DOHH2 (cell line): ENCODE measurements at regions not wholly inside any gene's neighbourhood (a gene's known extent, or its start where the extent isn't known, plus 50 kb on each side); places are given as distances from the start of the nearest gene placed in this dataset.

Experiments
- H3F3A ChIP-seq: fragments of 200-600 bp; sonication (generic), shearing (Covaris generic); 2 replicates; pipeline ENCODE4 v1.6.0; 2016; ENCODE audit warnings: antibody characterized with exemption, mild to moderate bottlenecking; ENCODE audit not compliant: control insufficient read depth, insufficient read depth
- H3K27ac ChIP-seq: fragments of 200-600 bp; sonication (generic); 2 replicates; pipeline ENCODE4 v1.5.1; 2014; ENCODE audit warnings: low read depth, mild to moderate bottlenecking, low read length, moderate library complexity
- H3K27me3 ChIP-seq: fragments of 200-600 bp; sonication (generic); 2 replicates; pipeline ENCODE4 v1.6.1; 2014; ENCODE audit warnings: mild to moderate bottlenecking, low read length, mixed read lengths; ENCODE audit not compliant: control insufficient read depth
- H3K36me3 ChIP-seq: fragments of 200-600 bp; sonication (generic); 2 replicates; pipeline ENCODE4 v1.6.1; 2014; ENCODE audit warnings: mild to moderate bottlenecking, low read length, moderate library complexity, mixed read lengths; ENCODE audit not compliant: control insufficient read depth
- H3K4me1 ChIP-seq: fragments of 200-600 bp; sonication (generic); 2 replicates; pipeline ENCODE4 v1.6.1; 2014; ENCODE audit warnings: mild to moderate bottlenecking, low read length, mixed read lengths; ENCODE audit not compliant: control insufficient read depth
- H3K4me2 ChIP-seq: fragments of 200-600 bp; sonication (generic); 2 replicates; pipeline ENCODE4 v1.6.0; 2014; ENCODE audit warnings: mild to moderate bottlenecking, low read length, moderate library complexity
- H3K4me3 ChIP-seq: fragments of 200-600 bp; sonication (generic); 2 replicates; pipeline ENCODE4 v1.5.1; 2014; ENCODE audit warnings: mild to moderate bottlenecking, low read length, mixed read lengths
- H3K79me2 ChIP-seq: fragments of 200-600 bp; sonication (generic); 2 replicates; pipeline ENCODE4 v1.6.1; 2014; ENCODE audit warnings: mild to moderate bottlenecking, low read length, mixed read lengths; ENCODE audit not compliant: control insufficient read depth
- H3K9me2 ChIP-seq: fragments of 200-600 bp; sonication (generic); replicated peaks from 2 replicates; pipeline ENCODE4 v1.6.1; 2014; ENCODE audit warnings: mild to moderate bottlenecking, low read length, mixed read lengths; ENCODE audit not compliant: control insufficient read depth
- H3K9me3 ChIP-seq: fragments of 200-600 bp; sonication (generic); 2 replicates; pipeline ENCODE4 v1.6.1; 2014; ENCODE audit warnings: antibody characterized with exemption, low read length, mixed read lengths; ENCODE audit not compliant: control insufficient read depth, insufficient read depth
- H4K20me1 ChIP-seq: fragments of 200-600 bp; sonication (generic); 2 replicates; pipeline ENCODE4 v1.6.0; 2014; ENCODE audit warnings: low read depth, mild to moderate bottlenecking, antibody characterized with exemption, low read length, moderate library complexity; ENCODE audit not compliant: control insufficient read depth, insufficient read depth
- CTCF ChIP-seq: fragments of 200-600 bp; sonication (generic); IDR thresholded peaks from one replicate; pipeline ENCODE4 v1.5.1; 2014; ENCODE audit warnings: antibody characterized with exemption, mild to moderate bottlenecking, low read depth, low read length; ENCODE audit not compliant: poor library complexity, severe bottlenecking
- EZH2phosphoT487 ChIP-seq: fragments of 200-600 bp; sonication (generic); IDR thresholded peaks from 2 replicates; pipeline ENCODE4 v1.6.1; 2017; ENCODE audit warnings: borderline replicate concordance, mild to moderate bottlenecking, antibody characterized with exemption, low read length, moderate library complexity, mixed read lengths

- no peaks in the 10 kb centered on the region for H3K4me1 ChIP-seq
- no peaks in the 10 kb centered on the region for H3K9me3 ChIP-seq
Measured at GRCh38 chr3:103137830-103138229, 703.0 kb downstream of the ZPLD1 start.

DNA sequence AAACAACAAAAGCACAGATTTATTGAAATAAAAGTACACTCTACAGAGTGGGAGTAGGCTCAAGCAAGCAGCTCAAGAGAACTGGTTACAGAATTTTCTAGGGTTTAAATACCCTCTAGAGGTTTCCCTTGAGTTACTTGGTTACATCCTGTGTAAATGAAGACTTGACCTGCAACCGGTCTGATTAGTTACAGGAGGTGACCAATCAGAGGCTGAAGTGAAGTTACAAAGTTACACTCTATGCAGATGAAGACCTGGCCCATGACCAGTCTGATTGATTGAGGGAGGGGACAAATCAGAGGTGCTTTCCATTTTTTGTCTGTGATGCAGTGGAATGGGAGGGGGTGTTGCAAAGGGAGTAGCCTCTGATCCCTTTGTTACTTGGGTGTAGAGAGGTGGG, 723.4 kb downstream of the ZPLD1 start:
- Histone ChIP-seq H3K4me3 (no peak overlapping the region), H3K36me3 (no peaks in the 10 kb centered on the region), H3F3A (no peaks in the 10 kb centered on the region), H3K9me3 (no peaks in the 10 kb centered on the region), H4K20me1 (no peaks in the 10 kb centered on the region), H3K79me2 (no peaks in the 10 kb centered on the region), H3K4me2 (no peak overlapping the region), H3K27me3 (no peaks in the 10 kb centered on the region), H3K9me2 (no peaks in the 10 kb centered on the region), H3K4me1 (no peaks in the 10 kb centered on the region), H3K27ac (no peak overlapping the region)
- TF ChIP-seq CTCF, result no peak
- TF ChIP-seq EZH2phosphoT487, result no peak

More at GRCh38 chr3:103137830-103138229, 703.0 kb downstream of the ZPLD1 start:
- H3F3A ChIP-seq, result no peaks in the 10 kb centered on the region
- H4K20me1 ChIP-seq, result no peaks in the 10 kb centered on the region
- no peak overlapping the region for H3K27ac ChIP-seq
- H3K79me2 ChIP-seq, result no peaks in the 10 kb centered on the region
- H3K4me2 ChIP-seq, result no peak overlapping the region
- H3K36me3 ChIP-seq, result no peaks in the 10 kb centered on the region
- TF ChIP-seq EZH2phosphoT487, result no peak
- no peak for TF ChIP-seq CTCF
- H3K27me3 ChIP-seq, result no peaks in the 10 kb centered on the region
- H3K4me3 ChIP-seq, result no peak overlapping the region
- no peaks in the 10 kb centered on the region for H3K9me2 ChIP-seq

DNA sequence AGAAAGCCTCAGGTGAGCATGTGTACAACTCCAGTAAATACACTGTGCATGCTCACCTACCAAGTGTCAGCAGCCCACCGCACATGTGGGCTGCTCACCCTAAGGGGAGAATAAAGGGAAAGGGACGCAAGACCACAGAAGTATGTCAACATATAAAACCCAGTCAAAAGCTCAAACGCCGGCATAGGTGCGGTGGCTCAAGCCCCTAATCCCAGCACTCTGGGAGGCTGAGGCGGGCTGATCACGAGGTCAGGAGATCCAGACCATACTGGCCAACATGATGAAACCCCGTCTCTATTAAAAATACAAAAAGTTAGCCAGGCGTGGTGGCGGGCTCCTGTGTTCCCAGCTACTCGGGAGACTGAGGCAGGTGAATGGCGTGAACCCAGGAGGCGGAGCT, 732.1 kb downstream of the ZPLD1 start:
- Histone ChIP-seq H4K20me1 (no peaks in the 10 kb centered on the region), H3K36me3 (no peaks in the 10 kb centered on the region), H3K27ac (no peak overlapping the region), H3K9me3 (no peaks in the 10 kb centered on the region), H3K27me3 (no peaks in the 10 kb centered on the region), H3F3A (no peaks in the 10 kb centered on the region), H3K4me3 (no peak overlapping the region), H3K4me1 (no peaks in the 10 kb centered on the region), H3K79me2 (no peaks in the 10 kb centered on the region), H3K4me2 (no peak overlapping the region), H3K9me2 (no peaks in the 10 kb centered on the region)
- no peak for TF ChIP-seq CTCF
- TF ChIP-seq EZH2phosphoT487, result no peak

- Histone ChIP-seq H3K4me3 (no peak overlapping the region), H3K79me2 (no peaks in the 10 kb centered on the region), H3K9me2 (no peaks in the 10 kb centered on the region), H3F3A (no peaks in the 10 kb centered on the region), H3K4me2 (no peak overlapping the region), H3K36me3 (no peaks in the 10 kb centered on the region), H3K9me3 (no peaks in the 10 kb centered on the region), H3K27ac (no peak overlapping the region), H3K4me1 (no peaks in the 10 kb centered on the region), H4K20me1 (no peaks in the 10 kb centered on the region), H3K27me3 (no peaks in the 10 kb centered on the region)
- TF ChIP-seq CTCF (no peak), EZH2phosphoT487 (no peak)
Measured at GRCh38 chr3:103167850-103168249, 733.0 kb downstream of the ZPLD1 start.
